A673 (cell line): ENCODE measurements at regions not wholly inside any gene's neighbourhood (a gene's known extent, or its start where the extent isn't known, plus 50 kb on each side); places are given as distances from the start of the nearest gene placed in this dataset.

Source experiments
- BruUV-seq: library from RNA; stranded (reverse); fragments of 400-500 nt; replicated peaks from 2 replicates; lab custom pipeline; 2021; lab: Mats Ljungman, UMichigan
- CTCF ChIA-PET: fragments of 300-600 bp; sonication (Branson Sonifier 250); formaldehyde crosslinking; loops from one replicate; lab custom pipeline; 2022; ENCODE audit warnings: antibody characterized with exemption; lab: Charles Lee
- POLR2A ChIA-PET: fragments of 300-600 bp; sonication (Branson Sonifier 250); formaldehyde crosslinking; loops from one replicate; lab custom pipeline; 2022; ENCODE audit warnings: antibody characterized with exemption; ENCODE audit not compliant: low non-redundant PET; lab: Charles Lee
- DNase-seq: peaks from one replicate; pipeline ENCODE4 v3.0.0-alpha.2; 2015; ENCODE audit warnings: low spot score
- H3K27ac ChIP-seq: fragments of 200-600 bp; sonication (generic); 2 replicates; pipeline ENCODE4 v1.5.1; 2016; ENCODE audit warnings: mixed run types, low read depth, mild to moderate bottlenecking, mixed read lengths, antibody characterized with exemption, low read length; ENCODE audit not compliant: poor library complexity, severe bottlenecking
- H3K27me3 ChIP-seq: fragments of 200-600 bp; sonication (generic); replicated peaks from 2 replicates; pipeline ENCODE4 v1.6.1; 2017; ENCODE audit warnings: mixed run types, low read depth, mild to moderate bottlenecking, mixed read lengths, antibody characterized with exemption, low read length; ENCODE audit not compliant: insufficient read depth, poor library complexity
- H3K36me3 ChIP-seq: fragments of 200-600 bp; sonication (generic); 2 replicates; pipeline ENCODE4 v1.6.1; 2016; ENCODE audit warnings: mixed run types, mild to moderate bottlenecking, mixed read lengths, antibody characterized with exemption, low read length; ENCODE audit not compliant: insufficient read depth, poor library complexity, severe bottlenecking
- H3K4me1 ChIP-seq: fragments of 200-600 bp; sonication (generic); 2 replicates; pipeline ENCODE4 v1.6.1; 2017; ENCODE audit warnings: mixed run types, mild to moderate bottlenecking, mixed read lengths, antibody characterized with exemption, low read length; ENCODE audit not compliant: insufficient read depth, poor library complexity, severe bottlenecking
- H3K4me3 ChIP-seq: fragments of 200-600 bp; sonication (generic); 2 replicates; pipeline ENCODE4 v1.5.1; 2016; ENCODE audit warnings: low read depth, mixed run types, mild to moderate bottlenecking, mixed read lengths, low read length; ENCODE audit not compliant: poor library complexity, severe bottlenecking
- H3K9me3 ChIP-seq: fragments of 200-600 bp; sonication (generic); 2 replicates; pipeline ENCODE4 v1.6.1; 2016; ENCODE audit warnings: mixed run types, low read depth, mild to moderate bottlenecking, mixed read lengths, antibody characterized with exemption, low read length; ENCODE audit not compliant: poor library complexity, severe bottlenecking
- EZH2 ChIP-seq: fragments of 200-600 bp; sonication (generic); IDR thresholded peaks from 2 replicates; pipeline ENCODE4 v1.6.1; 2017; ENCODE audit warnings: borderline replicate concordance, low read depth, mild to moderate bottlenecking, mixed read lengths, antibody characterized with exemption, low read length; ENCODE audit not compliant: poor library complexity, severe bottlenecking
- intact Hi-C: fragments of 100-400 bp; cut with micrococcal nuclease; formaldehyde crosslinking; loops from one replicate; pipeline ENCODE4 v1.10.0; 2022; ENCODE audit not compliant: unreplicated experiment
- TF ChIP-seq, protein P1 (sequence below): fragments of 300-800, 200-600 bp; sonication (generic); conservative IDR thresholded peaks from 2 replicates; pipeline ENCODE4 v1.5.1; 2017; ENCODE audit warnings: low read depth, mild to moderate bottlenecking, antibody characterized with exemption, low read length, moderate library complexity, mixed read lengths

DNA sequence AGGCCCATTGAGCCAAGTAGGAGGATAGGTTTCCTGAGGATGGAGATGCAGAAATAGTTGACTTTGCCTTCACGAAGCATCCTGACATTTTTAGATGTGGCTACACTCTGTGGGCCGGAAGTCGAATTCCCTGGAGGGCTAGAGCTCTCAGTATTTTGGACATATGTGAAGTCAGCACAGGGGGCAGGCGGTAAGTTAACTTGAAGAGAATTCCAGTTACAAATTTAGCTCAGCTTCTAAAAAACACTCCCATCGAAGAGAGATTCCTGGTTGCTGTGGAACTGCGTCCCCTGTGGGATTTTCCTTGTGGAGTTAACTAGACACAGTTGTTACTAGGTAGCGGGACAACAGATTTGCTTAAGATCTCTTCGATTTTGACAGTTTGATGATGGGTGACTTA lies 161.9 kb upstream of the RGMA start:
- no peak for TF ChIP-seq EZH2
- TF ChIP-seq, protein P1, sequence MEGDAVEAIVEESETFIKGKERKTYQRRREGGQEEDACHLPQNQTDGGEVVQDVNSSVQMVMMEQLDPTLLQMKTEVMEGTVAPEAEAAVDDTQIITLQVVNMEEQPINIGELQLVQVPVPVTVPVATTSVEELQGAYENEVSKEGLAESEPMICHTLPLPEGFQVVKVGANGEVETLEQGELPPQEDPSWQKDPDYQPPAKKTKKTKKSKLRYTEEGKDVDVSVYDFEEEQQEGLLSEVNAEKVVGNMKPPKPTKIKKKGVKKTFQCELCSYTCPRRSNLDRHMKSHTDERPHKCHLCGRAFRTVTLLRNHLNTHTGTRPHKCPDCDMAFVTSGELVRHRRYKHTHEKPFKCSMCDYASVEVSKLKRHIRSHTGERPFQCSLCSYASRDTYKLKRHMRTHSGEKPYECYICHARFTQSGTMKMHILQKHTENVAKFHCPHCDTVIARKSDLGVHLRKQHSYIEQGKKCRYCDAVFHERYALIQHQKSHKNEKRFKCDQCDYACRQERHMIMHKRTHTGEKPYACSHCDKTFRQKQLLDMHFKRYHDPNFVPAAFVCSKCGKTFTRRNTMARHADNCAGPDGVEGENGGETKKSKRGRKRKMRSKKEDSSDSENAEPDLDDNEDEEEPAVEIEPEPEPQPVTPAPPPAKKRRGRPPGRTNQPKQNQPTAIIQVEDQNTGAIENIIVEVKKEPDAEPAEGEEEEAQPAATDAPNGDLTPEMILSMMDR: no peak
- intact Hi-C loops: no loop called here
- Histone ChIP-seq H3K27me3 (no peaks in the 10 kb centered on the region), H3K36me3 (no peaks in the 10 kb centered on the region), H3K4me3 (no peak overlapping the region), H3K27ac (no peak overlapping the region), H3K4me1 (no peaks in the 10 kb centered on the region), H3K9me3 (no peaks in the 10 kb centered on the region)
- no peak for DNase-seq
- ChIA-PET CTCF (no interaction called here), POLR2A (no interaction called here)
- BruUV-seq: no TSS peak

GRCh38 chr15:93250209-93250608 lies 161.2 kb upstream of the RGMA start:
- Histone ChIP-seq H3K27me3 (no peaks in the 10 kb centered on the region), H3K36me3 (no peaks in the 10 kb centered on the region), H3K27ac (no peak overlapping the region), H3K9me3 (no peaks in the 10 kb centered on the region), H3K4me3 (no peak overlapping the region), H3K4me1 (no peaks in the 10 kb centered on the region)
- no peak for DNase-seq
- CTCF ChIA-PET: no interaction called here
- POLR2A ChIA-PET: no interaction called here
- intact Hi-C loops: no loop called here
- TF ChIP-seq EZH2: no peak
- TF ChIP-seq, protein P1: no peak
- no TSS peak for BruUV-seq

DNA sequence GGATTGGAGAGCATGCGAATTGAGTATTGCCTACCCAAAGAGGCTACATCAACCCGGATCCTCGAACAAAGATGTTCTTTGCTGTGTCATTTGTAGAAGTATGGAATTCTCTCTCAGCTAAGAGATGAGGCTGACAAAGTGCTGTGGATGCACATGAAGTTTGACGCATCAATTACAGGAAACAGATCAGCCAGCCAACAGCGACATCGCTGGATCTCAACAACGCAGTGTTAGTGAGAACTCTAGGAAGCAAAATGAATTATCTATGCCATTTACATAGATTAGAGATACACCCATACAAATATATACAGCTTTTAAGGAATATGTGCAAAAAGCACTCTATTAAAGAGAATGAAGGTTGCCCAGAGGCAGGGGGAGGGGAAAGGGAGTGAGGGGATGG lies 160.6 kb upstream of the RGMA start:
- Histone ChIP-seq H3K27ac (no peak overlapping the region), H3K36me3 (no peaks in the 10 kb centered on the region), H3K9me3 (no peaks in the 10 kb centered on the region), H3K27me3 (no peaks in the 10 kb centered on the region), H3K4me1 (no peaks in the 10 kb centered on the region), H3K4me3 (no peak overlapping the region)
- ChIA-PET CTCF (no interaction called here), POLR2A (interaction anchor here (0.7 kb wide), 1 partner anchor 717 kb away, joined by 3 read pairs; no protein-coding TSS in a partner anchor)
- no peak for DNase-seq
- TF ChIP-seq EZH2: no peak
- TF ChIP-seq, protein P1: no peak
- intact Hi-C loops: no loop called here
- BruUV-seq: no TSS peak
